BE2C (cell line): ENCODE measurements at regions not wholly inside any gene's neighbourhood (a gene's known extent, or its start where the extent isn't known, plus 50 kb on each side); places are given as distances from the start of the nearest gene placed in this dataset.

Experiments used
- DNase-seq: peaks from one replicate; pipeline ENCODE4 v3.0.0-alpha.2; 2020
- H3K27me3 ChIP-seq: fragments of 250-450 bp; sonication (Bioruptor Pico); 2 replicates; pipeline ENCODE4 v1.5.1; 2020; ENCODE audit warnings: mild to moderate bottlenecking
- H3K36me3 ChIP-seq: fragments of 250-450 bp; sonication (Bioruptor Pico); 2 replicates; pipeline ENCODE4 v1.5.1; 2020; ENCODE audit warnings: mild to moderate bottlenecking
- H3K4me1 ChIP-seq: fragments of 250-450 bp; sonication (Bioruptor Pico); 2 replicates; pipeline ENCODE4 v1.5.1; 2020
- H3K4me3 ChIP-seq: 2 replicates; pipeline ENCODE4 v1.5.1; 2011; ENCODE audit warnings: low read depth, low read length
- H3K9me3 ChIP-seq: fragments of 250-450 bp; sonication (Bioruptor Pico); 2 replicates; pipeline ENCODE4 v1.5.1; 2020
- TF ChIP-seq, protein P1 (sequence below): IDR thresholded peaks from 2 replicates; pipeline ENCODE4 v1.5.1; 2012; ENCODE audit warnings: mild to moderate bottlenecking, low read depth, low read length

DNA sequence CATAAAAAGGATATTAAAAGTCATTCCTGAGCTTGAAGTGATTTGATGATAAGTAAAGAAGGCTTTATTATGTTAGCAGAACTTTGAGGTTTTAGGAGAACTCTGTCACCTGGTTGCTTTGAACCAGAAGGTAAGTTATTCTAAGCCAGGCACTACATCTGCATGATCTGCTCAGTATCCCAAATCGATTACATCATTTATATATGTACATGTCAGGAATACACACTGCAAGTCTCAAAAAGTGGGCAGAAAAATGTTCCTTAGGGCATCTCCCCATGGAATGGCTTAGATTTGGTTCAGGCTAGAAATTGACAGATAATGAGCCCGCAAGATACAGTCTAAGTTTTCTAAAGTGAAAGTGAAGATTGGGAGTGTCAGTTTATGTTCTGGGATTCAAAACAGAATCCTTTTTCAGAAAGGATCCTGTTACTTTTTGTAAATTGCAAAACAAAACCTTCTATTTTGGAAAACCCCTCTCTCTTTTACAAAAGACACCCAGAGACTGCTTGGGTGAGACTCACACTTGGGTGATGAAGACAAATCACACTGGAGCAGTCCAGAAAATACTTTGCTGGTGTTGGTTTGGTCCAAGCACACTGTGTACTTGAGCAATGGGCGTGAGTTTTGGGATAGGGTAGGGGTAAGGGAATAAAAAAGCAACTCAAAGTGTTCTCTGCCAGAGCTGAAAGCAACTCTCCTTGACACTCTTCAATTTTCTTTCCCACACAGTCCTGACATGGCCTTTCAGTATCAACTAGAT is 114.5 kb downstream of the FOXD1 start:
- H3K4me3 ChIP-seq = no peak overlapping the region
- TF ChIP-seq, protein P1, sequence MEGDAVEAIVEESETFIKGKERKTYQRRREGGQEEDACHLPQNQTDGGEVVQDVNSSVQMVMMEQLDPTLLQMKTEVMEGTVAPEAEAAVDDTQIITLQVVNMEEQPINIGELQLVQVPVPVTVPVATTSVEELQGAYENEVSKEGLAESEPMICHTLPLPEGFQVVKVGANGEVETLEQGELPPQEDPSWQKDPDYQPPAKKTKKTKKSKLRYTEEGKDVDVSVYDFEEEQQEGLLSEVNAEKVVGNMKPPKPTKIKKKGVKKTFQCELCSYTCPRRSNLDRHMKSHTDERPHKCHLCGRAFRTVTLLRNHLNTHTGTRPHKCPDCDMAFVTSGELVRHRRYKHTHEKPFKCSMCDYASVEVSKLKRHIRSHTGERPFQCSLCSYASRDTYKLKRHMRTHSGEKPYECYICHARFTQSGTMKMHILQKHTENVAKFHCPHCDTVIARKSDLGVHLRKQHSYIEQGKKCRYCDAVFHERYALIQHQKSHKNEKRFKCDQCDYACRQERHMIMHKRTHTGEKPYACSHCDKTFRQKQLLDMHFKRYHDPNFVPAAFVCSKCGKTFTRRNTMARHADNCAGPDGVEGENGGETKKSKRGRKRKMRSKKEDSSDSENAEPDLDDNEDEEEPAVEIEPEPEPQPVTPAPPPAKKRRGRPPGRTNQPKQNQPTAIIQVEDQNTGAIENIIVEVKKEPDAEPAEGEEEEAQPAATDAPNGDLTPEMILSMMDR = no peak
- H3K27me3 ChIP-seq = peaks cover 68% of the 10 kb centered on the region
- H3K4me1 ChIP-seq = no peaks in the 10 kb centered on the region
- no peak for DNase-seq
- H3K9me3 ChIP-seq = no peaks in the 10 kb centered on the region
- no peaks in the 10 kb centered on the region for H3K36me3 ChIP-seq

- TF ChIP-seq, protein P1 = no peak
- H3K4me1 ChIP-seq = no peaks in the 10 kb centered on the region
- DNase-seq = no peak
- no peaks in the 10 kb centered on the region for H3K36me3 ChIP-seq
- H3K27me3 ChIP-seq = peaks cover 40% of the 10 kb centered on the region
- no peaks in the 10 kb centered on the region for H3K9me3 ChIP-seq
- no peak overlapping the region for H3K4me3 ChIP-seq
Observed at GRCh38 chr5:73330613-73331012, 118.0 kb downstream of the FOXD1 start.

DNA sequence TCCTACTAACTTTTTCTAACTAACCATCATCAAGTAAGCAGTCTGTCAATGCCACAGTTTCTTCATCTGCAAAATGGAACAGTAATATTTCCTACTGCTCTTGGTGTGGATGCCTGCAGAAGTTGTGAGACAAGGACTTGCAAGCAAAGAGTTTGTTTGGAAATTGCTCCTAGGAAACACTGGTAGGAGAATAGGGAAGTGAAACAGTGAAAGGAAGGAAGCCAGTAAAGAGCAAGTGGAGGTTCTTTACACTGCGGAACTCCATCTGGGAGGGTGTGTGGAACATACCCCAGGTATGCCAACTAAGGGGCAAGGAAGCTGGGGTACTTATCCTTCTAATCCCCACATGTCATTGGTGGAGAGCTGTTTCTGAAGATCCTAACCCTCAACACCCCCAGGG is 119.9 kb downstream of the FOXD1 start:
- no peaks in the 10 kb centered on the region for H3K4me1 ChIP-seq

GRCh38 chr5:73327908-73328455 is 120.6 kb downstream of the FOXD1 start:
- TF ChIP-seq, protein P1 = no peak
- no peak for DNase-seq
- Histone ChIP-seq H3K36me3 (no peaks in the 10 kb centered on the region), H3K4me1 (no peaks in the 10 kb centered on the region), H3K4me3 (no peak overlapping the region), H3K27me3 (peaks cover 25% of the 10 kb centered on the region), H3K9me3 (no peaks in the 10 kb centered on the region)

More for the DNA sequence above, 119.9 kb downstream of the FOXD1 start:
- no peak for DNase-seq
- H3K9me3 ChIP-seq = no peaks in the 10 kb centered on the region
- TF ChIP-seq, protein P1 = no peak
- H3K36me3 ChIP-seq = no peaks in the 10 kb centered on the region
- H3K4me3 ChIP-seq = no peak overlapping the region
- peaks cover 26% of the 10 kb centered on the region for H3K27me3 ChIP-seq

GRCh38 chr5:73325546-73325945 is 123.0 kb downstream of the FOXD1 start:
- Histone ChIP-seq H3K9me3 (no peaks in the 10 kb centered on the region), H3K4me1 (no peaks in the 10 kb centered on the region), H3K4me3 (no peak overlapping the region), H3K27me3 (peaks cover 36% of the 10 kb centered on the region), H3K36me3 (no peaks in the 10 kb centered on the region)
- TF ChIP-seq, protein P1 = no peak
- no peak for DNase-seq

GRCh38 chr5:73323466-73323865 is 125.1 kb downstream of the FOXD1 start:
- TF ChIP-seq, protein P1 = no peak
- Histone ChIP-seq H3K36me3 (no peaks in the 10 kb centered on the region), H3K27me3 (peaks cover 37% of the 10 kb centered on the region), H3K9me3 (no peaks in the 10 kb centered on the region), H3K4me1 (no peaks in the 10 kb centered on the region), H3K4me3 (no peak overlapping the region)
- DNase-seq = no peak
